H1 (cell line): ENCODE measurements at regions not wholly inside any gene's neighbourhood (a gene's known extent, or its start where the extent isn't known, plus 50 kb on each side); places are given as distances from the start of the nearest gene placed in this dataset.

ENCODE experiments used
- CTCF ChIA-PET: fragments of 300-600 bp; sonication (Branson Sonifier 250); formaldehyde crosslinking; loops from one replicate; lab custom pipeline; 2021; ENCODE audit not compliant: partially characterized antibody; lab: Charles Lee
- POLR2A ChIA-PET: fragments of 300-600 bp; sonication (Branson Sonifier 250); formaldehyde crosslinking; loops from one replicate; lab custom pipeline; 2021; ENCODE audit warnings: inconsistent platforms; ENCODE audit not compliant: partially characterized antibody; lab: Charles Lee
- DNase-seq, 2 experiments: peaks; one replicate each; pipeline versions ENCODE4 v3.0.0 to v3.0.0-alpha.2; 2010 to 2022; ENCODE audit warnings: low spot score in 2 of 2, low read depth in 1 of 2, mixed read lengths in 1 of 2
- FAIRE-seq: peaks from 2 replicates; lab custom pipeline; 2011; peaks lifted over from hg19 to GRCh38; lab: Jason Lieb, UNC
- H2AFZ ChIP-seq: 2 replicates; pipeline ENCODE4 v1.8.1; 2012; ENCODE audit warnings: low read length, inconsistent platforms
- H2AK5ac ChIP-seq: 2 replicates; pipeline ENCODE4 v1.6.1; 2013; ENCODE audit warnings: low read depth, low read length
- H2BK120ac ChIP-seq: replicated peaks from 2 replicates; pipeline ENCODE3; 2013; ENCODE audit warnings: low read depth, low read length, inconsistent platforms
- H2BK12ac ChIP-seq: 2 replicates; pipeline ENCODE4 v1.6.1; 2013; ENCODE audit warnings: low read depth, low read length
- H2BK15ac ChIP-seq: 2 replicates; pipeline ENCODE4 v1.6.1; 2013; ENCODE audit warnings: low read length
- H2BK20ac ChIP-seq: 2 replicates; pipeline ENCODE4 v1.6.1; 2013; ENCODE audit warnings: low read length
- H2BK5ac ChIP-seq: 2 replicates; pipeline ENCODE4 v1.6.1; 2013; ENCODE audit warnings: low read depth, low read length
- H3K14ac ChIP-seq: 2 replicates; pipeline ENCODE4 v1.6.1; 2013; ENCODE audit warnings: inconsistent platforms; ENCODE audit not compliant: insufficient read length
- H3K18ac ChIP-seq: 2 replicates; pipeline ENCODE4 v1.6.1; 2013; ENCODE audit warnings: low read length; ENCODE audit errors: extremely low read depth
- H3K23ac ChIP-seq: 2 replicates; pipeline ENCODE4 v1.6.1; 2013; ENCODE audit warnings: inconsistent platforms; ENCODE audit not compliant: insufficient read length
- H3K23me2 ChIP-seq: 2 replicates; pipeline ENCODE4 v1.6.1; 2013; ENCODE audit warnings: low read depth, low read length
- H3K27ac ChIP-seq: 2 replicates; pipeline ENCODE4 v1.6.1; 2011; ENCODE audit warnings: low read depth, low read length, inconsistent platforms
- H3K27me3 ChIP-seq, 4 experiments: replicated peaks in 1 of 4; 1 replicate in 1 of 4; 2 replicates in 3 of 4; pipeline versions ENCODE4 v1.6.1 to v1.8.1; 2011 to 2013; ENCODE audit warnings: low read length in 3 of 4, mild to moderate bottlenecking in 3 of 4, inconsistent platforms in 2 of 4, mixed read lengths in 2 of 4, moderate library complexity in 1 of 4; ENCODE audit not compliant: control insufficient read depth in 3 of 4, insufficient read depth in 3 of 4; ENCODE audit errors: extremely low read depth in 1 of 4
- H3K36me3 ChIP-seq, 4 experiments: 2 replicates each; pipeline versions ENCODE4 v1.6.1 to v1.8.1; 2011 to 2013; ENCODE audit warnings: mild to moderate bottlenecking in 4 of 4, low read length in 3 of 4, moderate library complexity in 2 of 4, control low read depth in 1 of 4, inconsistent platforms in 1 of 4; ENCODE audit not compliant: insufficient read depth in 4 of 4, control insufficient read depth in 2 of 4
- H3K4ac ChIP-seq: replicated peaks from 2 replicates; pipeline ENCODE3; 2013; ENCODE audit warnings: low read length, low read depth, mixed read lengths, inconsistent platforms; ENCODE audit not compliant: insufficient read length
- H3K4me1 ChIP-seq, 4 experiments: replicated peaks in 1 of 4; 1 replicate in 1 of 4; 2 replicates in 3 of 4; pipeline versions ENCODE4 v1.6.1 to v1.8.1; 2011 to 2013; ENCODE audit warnings: low read length in 3 of 4, inconsistent platforms in 2 of 4, mixed read lengths in 1 of 4; ENCODE audit not compliant: insufficient read depth in 4 of 4, control insufficient read depth in 3 of 4
- H3K4me2 ChIP-seq, 2 experiments: 2 replicates each; pipeline versions ENCODE4 v1.6.1 to v1.8.1; 2011 to 2013; ENCODE audit warnings: low read depth in 2 of 2, low read length in 2 of 2, control low read depth in 1 of 2, inconsistent platforms in 1 of 2, mild to moderate bottlenecking in 1 of 2; ENCODE audit not compliant: insufficient read depth in 1 of 2
- H3K4me3 ChIP-seq, 4 experiments: fragments of 200-600, 300-600 bp in 1 of 4; sonication (generic), shearing (Covaris generic), sonication (Bioruptor Twin) in 1 of 4; 2 replicates each; pipeline versions ENCODE4 v1.5.1 to v1.8.1; 2011 to 2016; ENCODE audit warnings: low read length in 4 of 4, low read depth in 3 of 4, control low read depth in 2 of 4, inconsistent platforms in 2 of 4, mild to moderate bottlenecking in 2 of 4, mixed read lengths in 1 of 4, moderate library complexity in 1 of 4; ENCODE audit not compliant: insufficient read depth in 2 of 4; ENCODE audit errors: extremely low read depth in 1 of 4
- H3K56ac ChIP-seq: replicated peaks from 2 replicates; pipeline ENCODE3; 2013; ENCODE audit warnings: low read depth, mild to moderate bottlenecking, mixed read lengths, low read length, inconsistent platforms; ENCODE audit not compliant: insufficient read length
- H3K79me1 ChIP-seq: 2 replicates; pipeline ENCODE4 v1.6.1; 2013; ENCODE audit warnings: low read depth, low read length, control low read depth
- H3K79me2 ChIP-seq, 2 experiments: 2 replicates each; pipeline versions ENCODE4 v1.6.1 to v1.8.1; 2012 to 2013; ENCODE audit warnings: low read length in 2 of 2, mild to moderate bottlenecking in 2 of 2, inconsistent platforms in 1 of 2; ENCODE audit not compliant: insufficient read depth in 2 of 2, control insufficient read depth in 1 of 2
- H3K9ac ChIP-seq, 4 experiments: replicated peaks in 1 of 4; 1 replicate in 1 of 4; 2 replicates in 3 of 4; pipeline versions ENCODE4 v1.6.1 to v1.8.1; 2011 to 2013; ENCODE audit warnings: low read depth in 3 of 4, low read length in 3 of 4, control low read depth in 2 of 4, mild to moderate bottlenecking in 2 of 4, moderate library complexity in 2 of 4, inconsistent platforms in 1 of 4; ENCODE audit errors: extremely low read depth in 1 of 4
- H3K9me3 ChIP-seq, 2 experiments: 2 replicates each; pipeline versions ENCODE4 v1.6.1 to v1.8.1; 2012 to 2013; ENCODE audit warnings: mild to moderate bottlenecking in 2 of 2, moderate library complexity in 2 of 2, control low read depth in 1 of 2, inconsistent platforms in 1 of 2, low read depth in 1 of 2, low read length in 1 of 2, mixed read lengths in 1 of 2; ENCODE audit not compliant: insufficient read depth in 2 of 2
- H4K20me1 ChIP-seq, 2 experiments: replicated peaks in 1 of 2; 2 replicates each; pipeline versions ENCODE3 to v1.8.1; 2011 to 2013; ENCODE audit warnings: inconsistent platforms in 2 of 2, low read length in 2 of 2, mild to moderate bottlenecking in 1 of 2; ENCODE audit not compliant: insufficient read depth in 2 of 2, control insufficient read depth in 1 of 2
- H4K5ac ChIP-seq: 2 replicates; pipeline ENCODE4 v1.6.1; 2013; ENCODE audit warnings: low read length, low read depth, mixed read lengths, inconsistent platforms; ENCODE audit not compliant: insufficient read length
- H4K8ac ChIP-seq: 2 replicates; pipeline ENCODE4 v1.8.0; 2013; ENCODE audit warnings: mild to moderate bottlenecking, moderate library complexity, low read length, inconsistent platforms; ENCODE audit not compliant: insufficient read depth; ENCODE audit errors: extremely low read depth
- H4K91ac ChIP-seq: replicated peaks from 2 replicates; pipeline ENCODE3; 2013; ENCODE audit warnings: low read length, mixed read lengths, inconsistent platforms; ENCODE audit not compliant: insufficient read length
- ATF3 ChIP-seq: IDR thresholded peaks from 2 replicates; pipeline ENCODE4 v1.6.1; 2011; ENCODE audit warnings: low read depth, mild to moderate bottlenecking, low read length; ENCODE audit not compliant: insufficient read depth
- CEBPB ChIP-seq: IDR thresholded peaks from 2 replicates; pipeline ENCODE4 v1.6.1; 2012; ENCODE audit warnings: low read depth, low read length
- EGR1 ChIP-seq: IDR thresholded peaks from 2 replicates; pipeline ENCODE4 v1.6.1; 2011; ENCODE audit warnings: low read depth, low read length, borderline replicate concordance
- SAP30 ChIP-seq: fragments of 300-600 bp; sonication (generic); IDR thresholded peaks from 2 replicates; pipeline ENCODE4 v1.7.1; 2012; ENCODE audit warnings: low read length, moderate library complexity, mild to moderate bottlenecking, inconsistent platforms; ENCODE audit not compliant: insufficient read depth, insufficient replicate concordance
- TAF1 ChIP-seq: IDR thresholded peaks from 2 replicates; pipeline ENCODE4 v1.6.1; 2011; ENCODE audit warnings: mild to moderate bottlenecking, low read depth, low read length
- WGBS, 2 experiments: shearing (Covaris generic) in 1 of 2; methylation state at CpG; one replicate each; pipeline versions ENCODE4 v1.1.6 to v1.1.7; 2013 to 2015; ENCODE audit warnings: low lambda C conversion rate in 2 of 2, mixed read lengths in 2 of 2, inconsistent platforms in 1 of 2, low coverage in 1 of 2, missing lambda C conversion rate in 1 of 2; ENCODE audit not compliant: insufficient replicate concordance in 2 of 2, insufficient coverage in 1 of 2, insufficient read length in 1 of 2; ENCODE audit errors: extremely low coverage in 1 of 2, missing lambda C conversion rate in 1 of 2; 5-methylcytosine and 5-hydroxymethylcytosine counted together

GRCh38 chr4:63526251-63526650 lies 883.0 kb downstream of the TECRL start:
- H3K23ac ChIP-seq = no peak overlapping the region
- no peak overlapping the region for H3K56ac ChIP-seq
- H3K9me3 ChIP-seq = peaks cover 5 to 9% of the 10 kb centered on the region in 2 experiments
- no peak overlapping the region for H2BK15ac ChIP-seq
- TF ChIP-seq EGR1 (no peak), TAF1 (no peak), ATF3 (no peak), SAP30 (no peak), CEBPB (peak; percentile 58; the same call in 1 of the 2 replicates)
- POLR2A ChIA-PET = no interaction called here
- H3K4me3 ChIP-seq = no peak overlapping the region
- no peak overlapping the region for H3K27ac ChIP-seq
- H2BK120ac ChIP-seq = no peak overlapping the region
- no peaks in the 10 kb centered on the region for H3K79me2 ChIP-seq
- no peak overlapping the region for H3K14ac ChIP-seq
- no peaks in the 10 kb centered on the region; a peak in 1 of 8 replicates for H3K36me3 ChIP-seq
- H3K79me1 ChIP-seq = no peaks in the 10 kb centered on the region
- H2BK12ac ChIP-seq = no peak overlapping the region
- H4K91ac ChIP-seq = no peak overlapping the region
- H3K23me2 ChIP-seq = no peaks in the 10 kb centered on the region
- no peak overlapping the region for H2AFZ ChIP-seq
- no peak for FAIRE-seq
- H4K5ac ChIP-seq = no peak overlapping the region
- no peak overlapping the region for H3K9ac ChIP-seq
- H2BK20ac ChIP-seq = no peak overlapping the region
- CTCF ChIA-PET = no interaction called here
- H3K4ac ChIP-seq = no peak overlapping the region
- H3K4me2 ChIP-seq = no peak overlapping the region
- 89% methylated on average over 1 of the region's 1 CpG; no CpG with 5 or more reads in 1 of the 2 experiments for WGBS, 2 experiments
- H3K4me1 ChIP-seq = no peaks in the 10 kb centered on the region
- no peak overlapping the region for H2AK5ac ChIP-seq
- no peak overlapping the region for H2BK5ac ChIP-seq
- H3K27me3 ChIP-seq = no peaks in the 10 kb centered on the region
- no peak overlapping the region for H4K8ac ChIP-seq
- no peak for DNase-seq
- H3K18ac ChIP-seq = no peak overlapping the region
- no peaks in the 10 kb centered on the region for H4K20me1 ChIP-seq
